DMS 273 (cell line): ENCODE measurements at regions not wholly inside any gene's neighbourhood (a gene's known extent, or its start where the extent isn't known, plus 50 kb on each side); places are given as distances from the start of the nearest gene placed in this dataset.
"Not testable (repeated sequence)": the region's sequence is repeated elsewhere in the genome, so short reads cannot be mapped to it uniquely, and the experiment has no call there.

Experiments
- DNase-seq: peaks from one replicate; lab custom pipeline; 2025; ENCODE audit not compliant: unreplicated experiment; lab: John Stamatoyannopoulos, UW

- DNase-seq: no peak
Measured at GRCh38 chr16:10232757-10233156, 50.5 kb upstream of the GRIN2A start.

- no peak for DNase-seq
Measured at GRCh38 chr16:10239640-10240039, 57.4 kb upstream of the GRIN2A start.

DNA sequence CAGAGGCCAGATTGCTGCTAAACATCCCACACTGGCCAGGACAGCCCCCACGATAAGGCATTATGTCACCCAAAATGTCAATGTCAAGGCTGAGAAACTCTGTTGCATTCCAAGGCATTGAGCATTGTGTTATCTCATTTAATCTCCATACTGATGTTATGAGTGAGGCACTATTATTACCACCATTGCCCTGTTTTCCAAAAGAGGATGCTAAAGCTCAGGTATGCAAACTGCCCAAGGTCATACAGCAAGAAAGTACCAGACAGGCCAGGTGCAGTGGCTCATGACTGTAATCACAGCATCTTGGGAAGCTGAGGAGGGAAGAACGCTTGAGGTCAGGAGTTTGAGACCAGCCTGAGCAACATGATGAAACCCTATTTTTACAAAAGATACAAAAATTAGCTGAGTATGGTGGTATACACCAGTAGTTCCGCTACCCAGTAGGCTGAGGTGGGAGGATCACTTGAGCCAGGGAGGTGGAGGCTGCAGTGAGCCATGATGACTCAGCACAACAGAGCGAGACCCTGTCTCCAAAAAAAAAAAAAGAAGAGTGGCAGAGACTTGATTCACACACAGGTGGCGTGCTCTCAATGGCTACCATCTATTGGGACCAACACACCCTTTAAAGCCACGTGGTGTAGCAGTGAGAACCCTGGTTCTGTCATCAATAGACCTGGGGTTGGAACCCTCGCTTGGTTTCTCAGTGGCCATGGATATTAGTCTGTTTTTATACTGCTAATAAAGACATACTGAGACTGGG is 58.8 kb upstream of the GRIN2A start:
- no peak for DNase-seq

- peak; percentile 27 for DNase-seq
Measured at GRCh38 chr16:10242097-10242496, 59.9 kb upstream of the GRIN2A start.

GRCh38 chr16:10242916-10243315 is 60.7 kb upstream of the GRIN2A start:
- DNase-seq: no peak

- DNase-seq: no peak
Measured at GRCh38 chr16:10245002-10245401, 62.8 kb upstream of the GRIN2A start.

DNA sequence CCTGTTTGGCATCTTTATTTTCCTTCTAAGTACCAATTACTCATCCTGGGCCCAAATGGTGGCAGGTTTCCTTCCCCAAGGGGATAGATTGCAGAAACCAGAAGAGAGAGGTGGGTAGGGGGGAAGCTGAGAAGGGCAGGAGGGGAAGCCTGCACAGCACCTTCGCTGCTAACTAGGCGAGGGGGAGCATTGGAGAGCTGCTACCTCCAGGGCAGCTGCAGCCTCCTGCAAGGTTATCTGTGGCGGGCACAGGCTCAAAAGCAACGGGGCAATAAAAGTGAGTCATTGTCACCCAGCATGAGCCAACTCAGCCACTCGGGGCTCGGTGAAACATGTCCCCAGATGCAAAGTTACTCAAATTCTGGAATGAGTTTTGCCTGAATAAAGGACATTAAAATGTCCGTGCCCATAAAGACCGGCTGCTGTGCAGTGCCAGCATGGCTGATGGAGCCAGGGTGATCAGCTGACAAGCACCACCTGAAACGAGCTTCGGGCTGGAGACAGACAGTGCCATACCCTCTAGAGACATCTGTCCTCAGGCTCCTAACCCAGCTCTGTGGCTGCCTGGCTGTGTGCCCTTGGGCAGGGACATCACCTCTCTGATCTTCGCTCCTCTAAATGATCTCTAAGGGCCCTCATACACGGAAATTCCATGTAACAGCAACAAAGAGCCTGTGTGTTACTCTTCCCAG is 68.1 kb upstream of the GRIN2A start:
- no peak for DNase-seq

DNA sequence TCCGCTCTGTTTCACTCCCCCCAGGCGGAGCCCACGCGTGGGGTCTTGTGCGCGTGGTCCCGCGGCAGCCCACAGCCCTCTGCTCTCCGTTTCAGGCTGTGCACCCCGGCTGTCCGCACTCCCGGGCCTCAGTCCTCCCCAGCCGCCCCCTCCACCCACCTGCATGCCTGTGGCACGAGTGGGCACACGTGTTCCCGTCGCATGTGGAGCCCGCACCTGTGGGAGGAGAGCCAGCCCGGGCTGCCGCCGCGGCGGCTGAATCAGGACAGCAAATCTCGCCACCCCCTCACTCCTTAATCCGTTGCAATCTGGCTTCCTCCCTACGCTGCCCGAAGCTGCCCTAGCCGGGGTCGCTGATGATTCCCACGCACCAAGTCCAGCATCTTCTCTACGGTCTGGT is 69.9 kb upstream of the GRIN2A start:
- DNase-seq: no peak

DNA sequence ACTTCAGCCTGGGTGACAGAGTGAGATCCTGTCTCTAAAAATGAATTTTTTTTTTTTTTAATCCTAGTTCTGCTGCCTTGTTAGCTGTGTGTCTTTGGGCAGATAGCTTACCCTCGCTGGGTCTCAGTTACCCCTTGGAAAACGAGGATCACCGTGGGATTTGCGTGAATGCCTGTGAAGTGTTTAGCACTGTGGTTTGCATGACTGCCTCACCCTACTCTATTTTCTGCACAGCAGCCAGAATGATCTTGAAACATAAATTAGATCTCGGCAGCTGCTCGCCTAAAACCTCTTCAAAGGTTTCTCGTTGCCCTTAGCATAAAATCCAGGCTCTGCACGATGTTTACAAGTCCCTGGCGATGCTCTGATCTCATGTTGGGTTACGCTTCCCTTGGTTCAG is 71.2 kb upstream of the GRIN2A start:
- DNase-seq: no peak

- no peak for DNase-seq
Measured at GRCh38 chr16:10255728-10256127, 73.5 kb upstream of the GRIN2A start.

- peak; percentile 56 for DNase-seq
Measured at GRCh38 chr16:10256784-10257641, 74.8 kb upstream of the GRIN2A start.

DNA sequence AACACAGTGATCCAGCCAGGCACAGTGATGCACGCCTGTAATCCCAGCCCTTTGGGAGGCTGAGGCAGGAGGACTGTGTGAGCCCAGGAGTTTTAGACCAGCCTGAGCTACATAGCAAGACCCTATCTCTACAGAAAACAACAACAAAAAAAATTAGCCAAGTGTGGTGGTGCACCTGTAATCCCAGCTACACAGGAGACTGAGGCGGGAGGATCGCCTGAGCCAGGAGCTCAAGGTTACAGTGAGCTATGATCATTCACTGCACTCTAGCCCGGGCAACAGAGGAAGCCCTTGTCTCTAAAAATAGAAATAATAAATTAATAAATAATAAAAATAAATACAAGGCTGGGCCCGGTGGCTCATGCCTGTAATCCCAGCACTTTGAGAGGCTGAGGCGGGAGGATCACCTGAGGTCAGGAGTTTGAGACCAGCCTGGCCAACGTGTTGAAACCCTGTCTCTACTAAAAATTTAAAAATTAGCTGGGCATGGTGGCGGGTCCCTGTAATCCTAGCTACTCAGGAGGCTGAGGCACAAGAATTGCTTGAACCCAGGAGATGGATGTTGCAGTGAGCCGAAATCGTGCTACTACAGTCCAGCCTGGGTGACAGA is 75.5 kb upstream of the GRIN2A start:
- not testable (repeated sequence) for DNase-seq

- not testable (repeated sequence) for DNase-seq
Measured at GRCh38 chr16:10258930-10259603, 76.8 kb upstream of the GRIN2A start.

DNA sequence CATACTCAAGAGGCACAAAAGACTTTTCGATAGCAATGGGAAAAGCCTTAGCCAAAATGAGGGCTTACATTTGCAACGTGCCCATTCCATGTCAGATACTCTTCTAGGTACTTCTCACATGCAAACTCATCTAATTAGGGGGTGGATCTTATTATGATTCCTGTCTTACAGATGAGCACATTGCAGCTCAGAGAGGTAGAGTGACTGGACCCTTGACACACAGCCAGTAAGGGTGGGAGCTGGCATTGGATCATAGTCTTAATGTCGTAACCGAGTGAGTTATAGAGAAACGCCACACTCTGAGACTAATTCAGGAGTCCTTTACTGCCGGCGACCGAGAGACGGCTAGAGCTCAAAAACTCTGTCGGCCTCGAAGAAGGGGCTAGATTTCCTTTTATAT is 78.8 kb upstream of the GRIN2A start:
- no peak for DNase-seq

GRCh38 chr16:10261526-10261925 is 79.3 kb upstream of the GRIN2A start:
- DNase-seq: not testable (repeated sequence)

DNA sequence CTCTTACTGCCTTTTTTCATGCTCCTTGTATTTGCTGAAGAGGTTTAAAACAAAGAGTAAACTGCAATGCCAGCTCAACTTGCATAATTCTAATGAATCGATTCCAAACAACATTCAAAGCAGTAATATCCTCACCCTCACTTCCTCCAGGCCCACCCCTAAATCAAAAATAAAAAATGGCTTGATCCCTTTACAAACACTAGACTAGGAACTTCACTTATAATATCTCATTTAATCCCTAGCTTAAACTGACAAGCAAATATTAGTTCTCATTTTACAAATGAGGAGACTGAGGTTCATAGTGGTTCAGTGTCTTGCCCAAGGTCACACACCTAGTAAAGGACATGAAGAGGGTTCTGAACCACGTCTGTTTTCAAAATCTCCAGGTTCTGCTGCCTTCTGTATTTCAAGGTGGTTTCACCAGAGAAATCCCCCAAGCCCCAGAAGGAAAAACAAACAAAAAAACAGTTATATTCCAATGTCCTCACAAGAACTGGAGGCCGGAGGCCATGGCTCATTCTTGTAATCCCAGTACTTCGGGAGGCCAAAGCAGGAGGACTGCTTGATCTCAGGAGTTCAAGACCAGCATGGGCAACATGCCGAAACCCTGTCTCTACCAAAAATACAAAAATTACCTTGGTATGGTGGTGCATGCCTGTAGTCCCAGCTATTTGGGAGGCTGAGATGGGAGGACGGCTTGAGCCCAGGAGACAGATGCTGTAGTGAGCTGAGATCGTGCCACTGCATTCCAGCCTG is 80.3 kb upstream of the GRIN2A start:
- DNase-seq: no peak

- DNase-seq: no peak
Measured at GRCh38 chr16:10265770-10266615, 83.8 kb upstream of the GRIN2A start.

DNA sequence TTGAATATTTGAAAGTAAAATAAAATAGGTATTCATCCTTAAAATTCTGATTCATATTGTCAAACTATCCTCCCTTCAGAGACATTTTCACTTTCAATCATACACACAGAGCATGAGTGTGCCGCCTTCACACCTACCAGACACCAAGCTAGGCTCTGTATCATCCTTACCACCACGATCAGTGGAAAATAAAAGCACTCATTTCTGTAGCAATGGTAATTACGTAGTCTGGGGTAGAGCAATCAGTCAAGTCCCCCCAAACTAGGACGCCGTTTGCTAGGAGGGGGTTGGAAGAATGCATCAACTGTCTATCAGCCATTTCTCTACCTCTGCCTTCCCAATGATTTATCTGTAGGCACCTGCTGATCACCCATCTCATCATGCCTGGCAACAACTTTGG is 84.6 kb upstream of the GRIN2A start:
- DNase-seq: no peak

GRCh38 chr16:10269632-10270031 is 87.4 kb upstream of the GRIN2A start:
- no peak for DNase-seq
